ENCODE measurements at regions not wholly inside any gene's neighbourhood (a gene's known extent, or its start where the extent isn't known, plus 50 kb on each side); places are given as distances from the start of the nearest gene placed in this dataset.
A peak's percentile ranks its signal among the peaks of the same experiment; 100 is the strongest.

- 27 to 34% (median 31%) methylated on average over 9 of the region's 9 CpGs for WGBS, 5 donors
Measured at GRCh38 chr3:13234666-13235065, 161.4 kb upstream of the IQSEC1 start.

GRCh38 chr3:13233487-13234485 lies 160.6 kb upstream of the IQSEC1 start:
- H3K4me1 ChIP-seq, result peaks cover 10 to 31% (median 25%) of the 10 kb centered on the region in 6 donors
- H3K9me3 ChIP-seq, result no peaks in the 10 kb centered on the region
- intact Hi-C loops (cut with DNase I; ENCODE audit: low total_unique reads), result no loop called here
- H3K4me3 ChIP-seq, result peak overlapping the region in 1 of 8 donors; percentile 36
- 40 to 61% (median 51%) methylated on average over 15 to 18 of the region's 18 CpGs for WGBS, 5 donors
- TF ChIP-seq POLR2AphosphoS5 (IDR thresholded peaks at IDR 0.05) (no peak), CTCF (IDR thresholded peaks at IDR 0.05 in 8 of 11, conservative IDR thresholded peaks at IDR 0.05 in 3 of 11) (no peak), POLR2A (IDR thresholded peaks at IDR 0.05) (no peak)
- H3K36me3 ChIP-seq, result no peaks in the 10 kb centered on the region
- DNase-seq, result no peak
- H3K27me3 ChIP-seq (replicated peaks in 1 of 7), result peaks cover 0 to 48% (median 6%) of the 10 kb centered on the region in 7 donors
- H3K27ac ChIP-seq, result no peak overlapping the region

More at GRCh38 chr3:13234666-13235065, 161.4 kb upstream of the IQSEC1 start:
- H3K36me3 ChIP-seq, result no peaks in the 10 kb centered on the region
- H3K4me3 ChIP-seq, result no peak overlapping the region
- H3K9me3 ChIP-seq, result no peaks in the 10 kb centered on the region
- H3K27me3 ChIP-seq (replicated peaks in 1 of 7), result peaks cover 0 to 48% (median 6%) of the 10 kb centered on the region in 7 donors
- no peak overlapping the region for H3K27ac ChIP-seq
- H3K4me1 ChIP-seq, result peaks cover 10 to 31% (median 25%) of the 10 kb centered on the region in 6 donors
- TF ChIP-seq POLR2AphosphoS5 (IDR thresholded peaks at IDR 0.05) (no peak), CTCF (IDR thresholded peaks at IDR 0.05 in 8 of 11, conservative IDR thresholded peaks at IDR 0.05 in 3 of 11) (no peak), POLR2A (IDR thresholded peaks at IDR 0.05) (no peak)
- intact Hi-C loops (cut with DNase I; ENCODE audit: low total_unique reads), result no loop called here
- no peak for DNase-seq

- Histone ChIP-seq H3K4me3 (no peak overlapping the region), H3K36me3 (no peaks in the 10 kb centered on the region), H3K27ac (no peak overlapping the region), H3K9me3 (no peaks in the 10 kb centered on the region), H3K4me1 (peaks cover 10 to 37% (median 25%) of the 10 kb centered on the region in 6 donors), H3K27me3 (replicated peaks in 1 of 7) (peaks cover 0 to 48% (median 6%) of the 10 kb centered on the region in 7 donors)
- intact Hi-C loops (cut with DNase I; ENCODE audit: low total_unique reads), result no loop called here
- TF ChIP-seq CTCF (IDR thresholded peaks at IDR 0.05 in 8 of 11, conservative IDR thresholded peaks at IDR 0.05 in 3 of 11) (no peak), POLR2A (IDR thresholded peaks at IDR 0.05) (no peak), POLR2AphosphoS5 (IDR thresholded peaks at IDR 0.05) (no peak)
- no peak for DNase-seq
- 66 to 80% (median 75%) methylated on average over 22 of the region's 22 CpGs for WGBS, 5 donors
Measured at GRCh38 chr3:13231781-13232666, 158.8 kb upstream of the IQSEC1 start.

All from spleen (tissue), 11 donors.